ENCODE measurements at regions not wholly inside any gene's neighbourhood (a gene's known extent, or its start where the extent isn't known, plus 50 kb on each side); places are given as distances from the start of the nearest gene placed in this dataset.

- H3K36me3 ChIP-seq (ENCODE audit: control insufficient read depth in 1 of 2, insufficient read depth in 2 of 2, low read length in 2 of 2): no peaks in the 10 kb centered on the region
- H3K4me2 ChIP-seq (ENCODE audit: low read length): no peak overlapping the region
- TF ChIP-seq ZFX (IDR thresholded peaks at IDR 0.05) (no peak), EZH2phosphoT487 (IDR thresholded peaks at IDR 0.05; ENCODE audit: borderline replicate concordance) (no peak), ZNF274 (IDR thresholded peaks at IDR 0.05; ENCODE audit: low read depth, low read length) (no peak), ELF1 (IDR thresholded peaks at IDR 0.05; ENCODE audit: borderline replicate concordance, low read depth) (no peak), POLR2A (IDR thresholded peaks at IDR 0.05; ENCODE audit: borderline replicate concordance, extremely low read depth, insufficient read depth, insufficient read length) (no peak), ATF3 (IDR thresholded peaks at IDR 0.05) (no peak), CTCF (IDR thresholded peaks at IDR 0.05 in 2 of 3, conservative IDR thresholded peaks at IDR 0.05 in 1 of 3; ENCODE audit: borderline replicate concordance in 1 of 3, insufficient read depth in 1 of 3, low read depth in 2 of 3, low read length in 2 of 3) (no peak), TCF7L2 (IDR thresholded peaks at IDR 0.05; ENCODE audit: borderline replicate concordance, extremely low read depth, insufficient read depth, insufficient read length) (no peak), POLR2AphosphoS5 (IDR thresholded peaks at IDR 0.05; ENCODE audit: low read depth, low read length) (no peak), JUND (IDR thresholded peaks at IDR 0.05) (no peak)
- TF ChIP-seq, protein P1, sequence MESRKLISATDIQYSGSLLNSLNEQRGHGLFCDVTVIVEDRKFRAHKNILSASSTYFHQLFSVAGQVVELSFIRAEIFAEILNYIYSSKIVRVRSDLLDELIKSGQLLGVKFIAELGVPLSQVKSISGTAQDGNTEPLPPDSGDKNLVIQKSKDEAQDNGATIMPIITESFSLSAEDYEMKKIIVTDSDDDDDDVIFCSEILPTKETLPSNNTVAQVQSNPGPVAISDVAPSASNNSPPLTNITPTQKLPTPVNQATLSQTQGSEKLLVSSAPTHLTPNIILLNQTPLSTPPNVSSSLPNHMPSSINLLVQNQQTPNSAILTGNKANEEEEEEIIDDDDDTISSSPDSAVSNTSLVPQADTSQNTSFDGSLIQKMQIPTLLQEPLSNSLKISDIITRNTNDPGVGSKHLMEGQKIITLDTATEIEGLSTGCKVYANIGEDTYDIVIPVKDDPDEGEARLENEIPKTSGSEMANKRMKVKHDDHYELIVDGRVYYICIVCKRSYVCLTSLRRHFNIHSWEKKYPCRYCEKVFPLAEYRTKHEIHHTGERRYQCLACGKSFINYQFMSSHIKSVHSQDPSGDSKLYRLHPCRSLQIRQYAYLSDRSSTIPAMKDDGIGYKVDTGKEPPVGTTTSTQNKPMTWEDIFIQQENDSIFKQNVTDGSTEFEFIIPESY (IDR thresholded peaks at IDR 0.05; ENCODE audit: extremely low read depth, insufficient replicate concordance, low read length): no peak
- TF ChIP-seq, protein P2, sequence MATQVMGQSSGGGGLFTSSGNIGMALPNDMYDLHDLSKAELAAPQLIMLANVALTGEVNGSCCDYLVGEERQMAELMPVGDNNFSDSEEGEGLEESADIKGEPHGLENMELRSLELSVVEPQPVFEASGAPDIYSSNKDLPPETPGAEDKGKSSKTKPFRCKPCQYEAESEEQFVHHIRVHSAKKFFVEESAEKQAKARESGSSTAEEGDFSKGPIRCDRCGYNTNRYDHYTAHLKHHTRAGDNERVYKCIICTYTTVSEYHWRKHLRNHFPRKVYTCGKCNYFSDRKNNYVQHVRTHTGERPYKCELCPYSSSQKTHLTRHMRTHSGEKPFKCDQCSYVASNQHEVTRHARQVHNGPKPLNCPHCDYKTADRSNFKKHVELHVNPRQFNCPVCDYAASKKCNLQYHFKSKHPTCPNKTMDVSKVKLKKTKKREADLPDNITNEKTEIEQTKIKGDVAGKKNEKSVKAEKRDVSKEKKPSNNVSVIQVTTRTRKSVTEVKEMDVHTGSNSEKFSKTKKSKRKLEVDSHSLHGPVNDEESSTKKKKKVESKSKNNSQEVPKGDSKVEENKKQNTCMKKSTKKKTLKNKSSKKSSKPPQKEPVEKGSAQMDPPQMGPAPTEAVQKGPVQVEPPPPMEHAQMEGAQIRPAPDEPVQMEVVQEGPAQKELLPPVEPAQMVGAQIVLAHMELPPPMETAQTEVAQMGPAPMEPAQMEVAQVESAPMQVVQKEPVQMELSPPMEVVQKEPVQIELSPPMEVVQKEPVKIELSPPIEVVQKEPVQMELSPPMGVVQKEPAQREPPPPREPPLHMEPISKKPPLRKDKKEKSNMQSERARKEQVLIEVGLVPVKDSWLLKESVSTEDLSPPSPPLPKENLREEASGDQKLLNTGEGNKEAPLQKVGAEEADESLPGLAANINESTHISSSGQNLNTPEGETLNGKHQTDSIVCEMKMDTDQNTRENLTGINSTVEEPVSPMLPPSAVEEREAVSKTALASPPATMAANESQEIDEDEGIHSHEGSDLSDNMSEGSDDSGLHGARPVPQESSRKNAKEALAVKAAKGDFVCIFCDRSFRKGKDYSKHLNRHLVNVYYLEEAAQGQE (IDR thresholded peaks at IDR 0.05; ENCODE audit: low read depth): no peak
- DNase-seq (ENCODE audit: low read depth, low spot score) (no peak), ATAC-seq (no peak)
- H3K79me2 ChIP-seq (ENCODE audit: insufficient read depth, low read length): no peaks in the 10 kb centered on the region
- no peak overlapping the region for H3K9ac ChIP-seq (ENCODE audit: low read length)
- no peaks in the 10 kb centered on the region for H4K20me1 ChIP-seq (ENCODE audit: insufficient read depth)
- no peaks in the 10 kb centered on the region for H3K27me3 ChIP-seq (ENCODE audit: insufficient read depth, low read length)
- H3K9me2 ChIP-seq (ENCODE audit: insufficient read depth): no peaks in the 10 kb centered on the region
- CTCF ChIA-PET: no interaction called here
- no peaks in the 10 kb centered on the region for H3K9me3 ChIP-seq (ENCODE audit: control insufficient read depth in 1 of 2, insufficient read depth in 1 of 2, low read depth in 1 of 2, low read length in 2 of 2)
- POLR2A ChIA-PET: no interaction called here
- RAD21 ChIA-PET (ENCODE audit: low non-redundant PET in 1 of 2, low total read pairs in 2 of 2, uncharacterized antibody in 2 of 2, unreplicated experiment in 2 of 2): no interaction called here
- BruUV-seq (replicated peaks): no TSS peak
- no peak overlapping the region for H3K4me3 ChIP-seq (replicated peaks in 1 of 2; ENCODE audit: low read depth in 1 of 2, low read length in 2 of 2)
- no peaks in the 10 kb centered on the region for H3K4me1 ChIP-seq (ENCODE audit: control insufficient read depth in 1 of 2, insufficient read depth in 2 of 2, low read length in 2 of 2)
- intact Hi-C loops (cut with micrococcal nuclease): no loop called here
- no peak overlapping the region for H2AFZ ChIP-seq (ENCODE audit: low read depth, low read length, poor library complexity, severe bottlenecking)
- no peak overlapping the region for H3K27ac ChIP-seq (ENCODE audit: low read depth, low read length)
Observed at GRCh38 chr10:35854661-35855060, 212.6 kb upstream of the FZD8 start.
